GM21529 (cell line): ENCODE measurements at regions not wholly inside any gene's neighbourhood (a gene's known extent, or its start where the extent isn't known, plus 50 kb on each side); places are given as distances from the start of the nearest gene placed in this dataset.
"Not testable (repeated sequence)": the region's sequence is repeated elsewhere in the genome, so short reads cannot be mapped to it uniquely, and the experiment has no call there.

Experiments
- ATAC-seq: cut with Tn5 transposase; IDR thresholded peaks from one replicate; pipeline ENCODE4 v1.9.1; 2021; ENCODE audit not compliant: unreplicated experiment

GRCh38 chr5:1982561-1982960 is 99.8 kb upstream of the IRX4 start:
- not testable (repeated sequence) for ATAC-seq

DNA sequence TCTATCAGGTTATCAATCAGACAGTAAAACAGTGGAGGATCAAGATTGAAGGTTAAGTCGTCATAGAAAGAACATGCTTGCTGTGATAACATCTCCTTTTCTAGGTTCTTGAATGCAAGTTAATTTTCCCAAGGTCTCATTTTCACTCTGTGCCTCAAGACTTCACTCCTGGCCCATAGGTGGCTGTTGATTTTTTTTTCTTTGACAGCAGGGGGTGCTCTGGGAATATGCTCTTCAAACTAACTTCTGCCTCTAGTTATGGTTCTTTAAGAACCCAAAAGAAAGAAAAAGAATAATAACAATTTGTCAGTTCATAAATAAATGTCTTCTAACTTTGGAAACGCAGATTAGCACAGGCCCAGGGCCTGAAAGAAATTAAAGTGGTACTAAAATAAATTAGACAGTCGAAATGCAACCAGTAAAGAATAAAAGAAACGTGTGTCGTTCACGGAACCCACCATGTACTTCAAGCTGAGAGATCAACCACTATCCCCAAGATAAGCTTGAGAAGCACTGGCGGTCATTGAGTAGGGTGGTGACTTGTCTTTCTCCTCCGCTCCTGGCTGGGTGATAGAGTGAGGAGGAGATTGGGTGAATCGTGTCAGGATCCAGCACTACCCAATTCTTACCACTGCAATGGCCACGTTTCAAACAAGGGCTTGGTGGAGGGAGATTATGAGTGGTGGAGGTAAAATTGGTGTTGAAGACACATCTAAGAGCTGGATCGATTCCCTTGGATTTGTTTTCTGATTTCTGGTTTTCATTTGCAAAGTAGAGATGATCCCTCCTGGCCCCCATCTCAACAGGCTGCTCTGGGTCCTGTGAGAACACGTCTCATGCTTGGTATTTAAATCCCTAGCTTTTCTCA is 93.4 kb upstream of the IRX4 start:
- no peak for ATAC-seq

DNA sequence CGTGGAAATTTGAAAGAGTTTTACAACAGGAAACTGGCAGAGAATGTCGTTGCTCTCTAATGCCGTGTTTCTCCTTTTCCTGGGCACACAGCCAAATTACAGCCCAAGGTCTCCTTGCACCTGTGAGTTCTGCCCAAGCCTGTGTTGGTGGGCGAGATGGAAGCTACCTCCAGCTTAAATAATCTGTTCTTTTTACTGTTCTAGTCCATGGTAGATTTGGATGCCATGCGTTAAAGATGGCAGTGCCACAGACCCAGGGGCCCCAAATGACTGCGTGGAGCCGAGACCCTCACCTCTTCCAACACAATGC is 92.6 kb upstream of the IRX4 start:
- no peak for ATAC-seq

- no peak for ATAC-seq
Measured at GRCh38 chr5:1974501-1975405, 92.0 kb upstream of the IRX4 start.

GRCh38 chr5:1974081-1974480 is 91.4 kb upstream of the IRX4 start:
- ATAC-seq = no peak

GRCh38 chr5:1973391-1974013 is 90.8 kb upstream of the IRX4 start:
- no peak for ATAC-seq

DNA sequence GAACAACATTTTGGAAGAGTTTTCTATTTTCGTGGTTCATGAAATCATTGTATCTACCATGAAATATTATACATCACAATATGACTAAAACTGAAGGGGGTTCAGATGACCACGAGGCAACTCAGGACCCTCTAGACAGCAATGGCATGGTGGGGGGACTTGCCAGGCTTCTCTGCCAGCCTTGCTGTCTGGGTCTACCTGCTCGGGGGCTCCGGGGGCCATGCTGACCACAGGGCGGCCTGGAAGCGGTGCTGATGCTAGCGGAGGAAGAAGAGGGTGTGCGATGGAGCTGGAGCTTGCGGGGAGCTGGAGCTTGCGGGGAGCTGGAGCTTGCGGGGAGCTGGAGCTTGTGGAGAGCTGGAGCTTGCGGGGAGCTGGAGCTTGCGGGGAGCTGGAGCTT is 89.2 kb upstream of the IRX4 start:
- ATAC-seq = no peak

- no peak for ATAC-seq
Measured at GRCh38 chr5:1967736-1968135, 85.0 kb upstream of the IRX4 start.

- no peak for ATAC-seq
Measured at GRCh38 chr5:1966461-1966860, 83.7 kb upstream of the IRX4 start.

DNA sequence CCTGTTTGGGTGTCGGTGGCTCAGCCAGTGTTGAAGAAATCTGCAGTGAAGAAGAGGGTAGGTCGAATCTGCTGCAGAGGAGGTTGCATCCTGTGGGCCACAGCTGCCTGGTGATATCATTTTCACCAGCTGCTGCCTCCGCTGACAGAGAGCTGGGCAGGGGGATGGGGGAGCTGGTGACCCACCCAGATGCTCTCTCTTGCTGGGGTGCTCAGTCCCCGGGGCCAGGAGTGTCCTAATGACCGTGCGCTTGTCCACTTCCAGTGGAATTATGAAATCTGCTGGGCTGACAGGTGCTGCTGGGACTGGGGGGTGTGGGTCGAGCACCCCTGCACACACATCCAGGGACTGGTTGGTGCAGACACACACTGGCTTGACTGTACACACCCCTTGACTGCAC is 83.2 kb upstream of the IRX4 start:
- ATAC-seq = no peak

DNA sequence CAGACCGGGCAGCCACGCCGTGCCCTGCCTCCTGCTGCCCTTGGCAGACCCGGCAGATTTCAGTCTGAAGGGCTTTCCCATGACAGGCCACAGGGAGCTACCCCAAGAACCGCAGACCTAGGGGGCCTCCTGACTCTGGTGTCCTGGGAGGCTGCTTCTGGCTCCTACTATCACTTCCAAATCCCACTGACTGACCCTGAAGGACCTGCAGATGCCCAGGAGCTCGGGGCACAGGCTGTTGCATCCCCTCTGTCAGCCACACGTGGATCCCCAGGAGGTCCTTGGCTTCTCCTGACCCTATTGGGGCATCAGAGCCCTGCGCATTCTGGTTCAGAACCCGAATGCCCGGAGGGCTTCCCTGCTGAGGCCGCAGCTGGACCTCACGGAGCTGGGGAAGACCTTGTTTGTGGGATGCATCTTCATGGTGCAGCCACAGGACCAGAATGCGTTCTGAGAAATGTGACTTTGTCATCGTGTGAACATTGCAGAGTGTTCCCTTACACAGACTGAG is 81.3 kb upstream of the IRX4 start:
- ATAC-seq = no peak

DNA sequence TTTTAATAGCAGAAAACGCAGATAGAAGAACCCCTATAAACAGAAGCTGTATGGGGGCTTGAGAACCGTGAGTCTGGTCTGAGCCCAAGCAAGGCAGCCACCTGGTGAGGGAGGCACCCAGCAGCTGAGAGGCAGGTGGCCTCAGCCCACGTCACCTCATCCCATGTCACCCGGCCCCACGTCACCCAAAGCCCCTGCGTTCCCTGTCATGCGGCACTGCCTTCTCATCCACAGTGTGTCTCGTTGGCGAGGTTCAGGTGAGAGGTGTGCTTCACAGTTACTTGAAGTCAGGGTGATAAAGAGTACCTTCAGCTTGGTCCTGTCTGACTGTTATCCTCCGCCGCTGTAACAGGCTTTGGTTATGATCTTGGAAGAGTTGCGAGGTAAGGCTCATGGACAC is 80.6 kb upstream of the IRX4 start:
- no peak for ATAC-seq

GRCh38 chr5:1962619-1963355 is 80.1 kb upstream of the IRX4 start:
- ATAC-seq = no peak

DNA sequence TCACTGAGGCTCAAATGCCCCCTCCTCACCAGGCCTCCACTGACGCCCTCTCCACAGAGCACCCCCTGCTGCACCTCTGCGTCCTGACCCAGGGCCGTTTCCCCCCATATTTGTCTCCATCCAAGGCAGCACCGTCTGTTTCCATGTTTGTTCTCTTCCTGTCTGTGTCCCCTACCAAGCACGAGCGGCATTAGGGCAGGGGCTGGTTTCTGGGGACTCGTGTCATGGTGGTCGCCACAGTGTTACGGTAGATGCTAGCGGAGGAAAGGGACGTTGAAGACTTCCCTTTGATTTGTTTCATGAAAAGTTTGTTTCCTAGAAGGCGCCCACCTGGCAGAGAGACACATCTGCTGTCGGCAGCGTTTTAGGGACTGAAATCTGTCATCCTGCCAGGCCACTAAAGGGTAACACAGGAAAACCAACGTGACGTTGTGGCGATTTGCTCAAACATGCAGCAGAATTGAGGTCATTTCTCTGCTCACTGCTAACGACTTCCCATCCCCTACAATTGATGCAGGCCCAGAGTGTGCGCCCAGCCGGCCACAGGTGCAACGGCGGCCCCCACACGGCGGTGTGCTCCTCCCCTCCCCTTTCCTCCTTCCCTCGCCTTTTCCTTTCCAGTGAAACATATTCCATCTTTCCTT is 79.3 kb upstream of the IRX4 start:
- ATAC-seq = no peak

GRCh38 chr5:1961304-1961946 is 78.7 kb upstream of the IRX4 start:
- no peak for ATAC-seq

DNA sequence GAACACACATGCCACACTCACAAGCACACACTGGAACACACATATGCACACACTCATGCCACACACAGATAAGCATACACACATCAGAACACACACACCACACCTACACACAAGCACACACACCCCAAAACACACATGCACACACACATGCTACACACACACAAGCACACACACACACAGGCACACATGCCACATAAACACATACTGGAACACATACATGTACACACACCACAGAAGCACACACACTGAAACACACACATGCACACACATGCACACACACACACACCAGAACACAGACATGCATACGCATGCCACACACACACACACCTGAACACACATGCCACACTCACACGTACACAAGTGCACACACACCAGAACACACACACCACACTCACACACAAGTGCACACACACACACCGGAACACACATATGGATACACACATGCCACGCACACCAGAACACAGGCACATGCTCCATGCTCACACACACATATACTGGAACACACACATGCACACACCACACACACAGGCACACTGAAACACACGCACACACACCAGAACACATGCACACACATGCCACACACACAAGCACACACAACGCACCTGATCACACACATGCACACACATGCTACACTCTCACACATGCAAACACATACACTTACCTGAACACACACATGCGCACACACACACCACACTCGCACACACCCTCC is 78.0 kb upstream of the IRX4 start:
- ATAC-seq = no peak

- no peak for ATAC-seq
Measured at GRCh38 chr5:1959725-1960581, 77.2 kb upstream of the IRX4 start.

GRCh38 chr5:1959231-1959630 is 76.5 kb upstream of the IRX4 start:
- ATAC-seq = no peak
